ENCODE measurements at regions not wholly inside any gene's neighbourhood (a gene's known extent, or its start where the extent isn't known, plus 50 kb on each side); places are given as distances from the start of the nearest gene placed in this dataset.

- TF ChIP-seq CTCF (conservative IDR thresholded peaks at IDR 0.05; ENCODE audit: low read depth in 2 of 2) (no peak), POLR2AphosphoS5 (IDR thresholded peaks at IDR 0.05; ENCODE audit: low read depth) (no peak), REST (IDR thresholded peaks at IDR 0.05; ENCODE audit: unreplicated experiment) (no peak)
These were observed 230.4 kb downstream of the IKZF2 start for GRCh38 chr2:212921061-212921460.

Measured in GM23338 (cell line).